ENCODE measurements at regions not wholly inside any gene's neighbourhood (a gene's known extent, or its start where the extent isn't known, plus 50 kb on each side); places are given as distances from the start of the nearest gene placed in this dataset.

DNA sequence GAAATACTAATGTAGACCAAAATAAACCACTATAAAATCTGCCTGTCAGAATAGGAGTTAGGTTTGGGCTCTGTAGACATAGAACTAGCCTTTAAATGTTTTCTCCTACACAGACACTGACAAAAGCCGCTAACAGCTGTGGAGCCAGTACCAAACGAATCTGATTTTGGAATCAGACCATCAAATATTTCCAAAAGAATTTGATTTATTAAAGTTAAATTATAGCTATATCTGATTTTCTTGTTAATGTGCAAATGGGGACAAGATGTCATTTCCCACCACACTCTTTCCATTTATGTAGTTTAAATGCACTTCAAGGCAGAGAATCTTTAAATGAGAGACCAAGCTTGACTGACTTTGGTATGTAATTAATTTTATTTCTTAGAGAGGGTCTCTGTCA is 343.4 kb upstream of the FIGN start:
- no peak overlapping the region for H3K4me3 ChIP-seq
- DNase-seq (ENCODE audit: low read depth in 1 of 2, low spot score in 2 of 2) = no peak
- no peaks in the 10 kb centered on the region for H3K9me3 ChIP-seq (replicated peaks)
- H3K27ac ChIP-seq = no peak overlapping the region
- no peaks in the 10 kb centered on the region for H3K4me1 ChIP-seq (replicated peaks)
- H3K27me3 ChIP-seq (replicated peaks) = no peaks in the 10 kb centered on the region
- H3K36me3 ChIP-seq = no peaks in the 10 kb centered on the region

DNA sequence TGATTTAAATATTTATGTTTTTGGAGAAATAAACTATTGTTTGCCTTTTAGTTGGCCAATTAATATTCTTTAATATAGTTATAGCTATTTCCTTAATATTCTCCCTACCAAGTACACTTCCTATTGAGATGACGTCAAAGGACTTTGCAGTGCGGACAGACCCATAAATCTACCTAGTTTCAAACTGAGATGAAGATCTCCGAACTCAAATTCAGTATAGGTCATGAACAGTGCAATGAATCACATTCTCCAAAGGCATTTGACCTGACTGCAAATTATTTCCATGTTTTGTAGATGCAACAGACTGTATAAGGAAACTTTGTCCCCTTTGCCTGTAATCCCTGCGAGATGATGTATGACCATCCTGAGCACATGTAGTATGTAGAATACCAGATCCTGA is 342.6 kb upstream of the FIGN start:
- Histone ChIP-seq H3K27me3 (replicated peaks) (no peaks in the 10 kb centered on the region), H3K4me1 (replicated peaks) (no peaks in the 10 kb centered on the region), H3K9me3 (replicated peaks) (no peaks in the 10 kb centered on the region), H3K36me3 (no peaks in the 10 kb centered on the region), H3K27ac (no peak overlapping the region), H3K4me3 (no peak overlapping the region)
- DNase-seq (ENCODE audit: low read depth in 1 of 2, low spot score in 2 of 2) = no peak

DNA sequence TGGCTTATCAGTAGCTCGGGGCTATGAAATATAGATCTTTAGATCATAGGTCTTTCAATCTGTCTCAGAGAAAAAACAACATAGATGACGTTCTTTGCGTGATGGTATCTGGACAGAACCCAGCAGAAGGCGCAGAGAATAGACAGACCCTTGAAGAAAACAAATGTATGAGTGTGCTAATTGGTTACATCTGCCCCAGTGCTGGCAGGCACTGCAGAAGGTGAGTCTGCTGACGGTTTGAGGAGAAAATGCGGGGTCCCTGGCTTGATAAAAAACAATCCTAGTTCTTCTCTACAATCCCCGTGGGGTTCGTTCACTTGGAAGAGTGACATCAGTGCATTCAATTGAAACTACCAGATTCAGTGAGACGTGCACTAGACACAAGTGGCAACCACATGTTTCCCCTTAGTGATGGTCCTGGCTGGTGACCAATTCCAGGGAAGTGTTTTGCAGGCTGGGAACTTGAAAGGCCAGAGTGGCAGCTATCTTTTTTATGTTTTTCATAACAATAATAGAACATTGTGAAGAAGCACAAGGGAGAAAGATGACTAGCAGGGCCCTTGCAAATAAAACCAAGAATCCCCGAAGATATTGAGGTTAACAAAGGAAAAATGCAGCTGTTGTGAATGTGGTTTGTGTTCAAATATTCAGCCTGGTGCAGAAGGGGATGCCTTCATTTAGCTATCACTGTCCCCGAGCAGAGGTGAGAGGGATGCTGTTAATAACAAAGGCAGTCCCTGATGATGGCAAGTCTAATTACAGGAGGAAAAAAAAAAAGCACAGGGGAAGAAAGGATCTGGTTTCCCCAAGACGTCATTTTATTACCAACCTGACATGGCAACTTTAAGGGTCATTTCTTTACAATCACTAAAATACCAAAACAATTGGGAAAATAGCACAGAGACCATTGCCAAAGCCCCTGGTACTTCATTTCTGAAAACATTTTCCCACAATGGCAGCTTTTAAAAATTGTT is 337.6 kb upstream of the FIGN start:
- DNase-seq (ENCODE audit: low read depth in 1 of 2, low spot score in 2 of 2) = no peak
- Histone ChIP-seq H3K27ac (no peak overlapping the region), H3K9me3 (replicated peaks) (no peaks in the 10 kb centered on the region)

DNA sequence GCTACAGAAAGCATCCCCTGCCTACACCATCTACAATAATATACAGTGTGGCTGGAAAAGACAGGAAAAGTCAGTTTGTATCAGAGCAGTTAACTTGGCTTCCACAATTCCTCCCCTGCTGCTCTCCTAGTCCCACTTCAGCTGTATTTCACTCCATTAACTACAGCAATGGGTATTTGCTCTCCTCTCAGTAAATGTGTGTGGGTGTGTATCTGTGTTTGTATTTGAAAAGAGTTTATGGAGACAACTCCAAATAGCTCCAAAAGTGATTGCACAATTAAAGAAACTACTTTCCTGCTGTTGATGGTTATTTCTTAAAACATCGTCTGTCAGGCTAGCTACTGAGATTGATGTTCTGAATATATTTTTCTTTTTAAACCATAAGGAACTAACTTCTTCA is 333.7 kb upstream of the FIGN start:
- no peak for DNase-seq (ENCODE audit: low read depth in 1 of 2, low spot score in 2 of 2)
- H3K4me3 ChIP-seq = no peak overlapping the region
- H3K36me3 ChIP-seq = no peaks in the 10 kb centered on the region
- no peak overlapping the region for H3K27ac ChIP-seq
- H3K9me3 ChIP-seq (replicated peaks) = no peaks in the 10 kb centered on the region
- no peaks in the 10 kb centered on the region for H3K4me1 ChIP-seq (replicated peaks)
- 0 out of 2 replicates have a peak, but pooled peaks cover 4% of the 10 kb centered on the region for H3K27me3 ChIP-seq (replicated peaks)

More for the DNA sequence above, 337.6 kb upstream of the FIGN start:
- H3K4me3 ChIP-seq = no peak overlapping the region
- H3K36me3 ChIP-seq = no peaks in the 10 kb centered on the region
- H3K27me3 ChIP-seq (replicated peaks) = 0 out of 2 replicates have a peak, but pooled peaks cover under 1% of the 10 kb centered on the region
- no peaks in the 10 kb centered on the region for H3K4me1 ChIP-seq (replicated peaks)

DNA sequence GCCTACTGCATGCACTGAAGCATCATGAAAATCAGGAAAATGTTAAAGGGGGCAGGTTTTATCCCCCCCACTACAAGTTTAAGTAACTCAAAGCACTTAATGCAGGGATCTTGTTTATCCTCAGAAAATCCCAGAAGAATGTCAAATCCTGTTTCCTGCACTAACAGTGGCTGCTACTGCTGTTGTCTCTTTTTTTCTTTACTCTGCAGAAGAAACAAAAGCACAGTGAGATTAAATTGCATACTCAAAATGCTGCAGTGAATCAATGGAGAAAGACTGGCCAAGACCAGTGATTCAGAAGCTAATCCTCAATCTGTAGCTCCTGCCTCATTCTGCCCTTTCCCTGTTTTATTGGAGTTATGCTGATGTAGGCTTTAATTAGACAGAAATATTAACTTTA is 332.3 kb upstream of the FIGN start:
- Histone ChIP-seq H3K9me3 (replicated peaks) (no peaks in the 10 kb centered on the region), H3K4me1 (replicated peaks) (no peaks in the 10 kb centered on the region), H3K4me3 (no peak overlapping the region), H3K27ac (no peak overlapping the region), H3K36me3 (no peaks in the 10 kb centered on the region), H3K27me3 (replicated peaks) (0 out of 2 replicates have a peak, but pooled peaks cover 4% of the 10 kb centered on the region)
- no peak for DNase-seq (ENCODE audit: low read depth in 1 of 2, low spot score in 2 of 2)

DNA sequence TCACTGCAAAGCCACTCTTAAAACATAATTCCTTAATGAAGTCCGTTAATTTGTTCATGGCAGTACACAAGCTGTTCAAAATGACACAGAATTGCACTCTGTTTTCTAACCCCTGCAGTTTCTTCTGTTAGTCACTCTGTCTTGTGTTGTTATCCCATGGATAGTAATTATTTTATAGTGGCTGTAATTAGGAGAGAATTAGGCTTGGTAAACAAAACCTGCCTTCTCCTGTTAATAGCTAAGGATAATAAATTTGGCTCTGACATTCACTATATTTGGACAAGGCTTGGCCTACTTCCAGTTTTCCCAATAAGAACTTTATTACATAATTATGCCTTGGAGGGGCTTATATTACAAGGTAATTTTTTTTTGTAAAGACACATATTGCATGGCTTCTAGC is 330.3 kb upstream of the FIGN start:
- Histone ChIP-seq H3K27me3 (replicated peaks) (0 out of 2 replicates have a peak, but pooled peaks cover 4% of the 10 kb centered on the region), H3K36me3 (no peaks in the 10 kb centered on the region), H3K27ac (no peak overlapping the region), H3K4me3 (no peak overlapping the region), H3K9me3 (replicated peaks) (no peaks in the 10 kb centered on the region), H3K4me1 (replicated peaks) (no peaks in the 10 kb centered on the region)
- no peak for DNase-seq (ENCODE audit: low read depth in 1 of 2, low spot score in 2 of 2)

DNA sequence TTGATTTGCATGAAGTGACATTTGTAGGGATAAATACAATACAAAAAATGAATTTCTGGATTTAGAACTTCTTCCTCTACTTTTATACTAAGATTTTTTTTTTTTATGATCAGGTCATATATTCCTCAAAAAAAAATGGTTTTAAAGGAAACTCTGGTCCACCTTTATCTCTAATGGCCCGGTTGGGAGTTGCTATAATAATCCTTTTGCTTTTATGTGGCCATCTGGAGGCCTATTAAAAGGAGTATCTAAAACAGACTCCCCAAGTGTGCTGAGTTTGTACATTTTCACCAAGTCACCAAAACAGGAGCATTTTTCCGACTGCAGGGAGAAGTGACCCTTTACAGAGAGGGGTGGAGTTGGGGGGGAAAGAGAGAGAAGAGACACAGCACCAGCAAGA is 329.2 kb upstream of the FIGN start:
- H3K9me3 ChIP-seq (replicated peaks) = no peaks in the 10 kb centered on the region
- H3K36me3 ChIP-seq = no peaks in the 10 kb centered on the region
- H3K27me3 ChIP-seq (replicated peaks) = 0 out of 2 replicates have a peak, but pooled peaks cover 4% of the 10 kb centered on the region
- H3K27ac ChIP-seq = no peak overlapping the region
- no peak overlapping the region for H3K4me3 ChIP-seq
- DNase-seq (ENCODE audit: low read depth in 1 of 2, low spot score in 2 of 2) = no peak
- no peaks in the 10 kb centered on the region for H3K4me1 ChIP-seq (replicated peaks)

DNA sequence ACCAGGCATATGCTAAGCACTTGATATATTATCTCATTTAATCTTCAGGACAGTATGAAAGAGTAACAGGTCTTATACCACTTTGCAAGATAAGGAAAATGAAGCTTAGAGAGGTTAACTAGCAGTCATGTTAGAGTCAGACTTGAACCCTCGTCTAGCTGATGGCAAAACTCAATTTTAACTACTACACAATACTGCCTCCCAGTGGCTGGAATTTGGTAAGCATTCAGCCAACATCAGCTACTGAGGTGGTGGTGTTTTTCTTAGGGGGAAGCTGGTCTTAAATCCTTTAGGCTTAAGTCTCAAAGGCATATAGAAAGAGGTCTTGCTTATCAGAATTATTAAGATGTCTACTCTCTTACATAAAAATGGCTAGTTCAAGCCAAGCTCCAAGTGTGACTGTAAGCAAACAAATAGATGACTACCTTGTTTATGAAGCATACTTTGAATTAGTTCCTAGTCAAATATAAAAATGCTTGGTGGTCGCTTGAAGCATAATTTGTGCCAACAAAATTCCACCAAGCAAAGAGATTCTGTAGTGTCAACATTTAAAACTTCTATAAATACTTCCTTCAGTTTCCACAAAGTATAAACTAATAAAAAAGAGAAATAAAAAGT is 325.4 kb upstream of the FIGN start:
- Histone ChIP-seq H3K9me3 (replicated peaks) (no peaks in the 10 kb centered on the region), H3K4me3 (no peak overlapping the region), H3K36me3 (no peaks in the 10 kb centered on the region), H3K27me3 (replicated peaks) (no peaks in the 10 kb centered on the region), H3K27ac (no peak overlapping the region), H3K4me1 (replicated peaks) (no peaks in the 10 kb centered on the region)
- peak; percentile 37 to 47 for DNase-seq (ENCODE audit: low read depth in 1 of 2, low spot score in 2 of 2)

DNA sequence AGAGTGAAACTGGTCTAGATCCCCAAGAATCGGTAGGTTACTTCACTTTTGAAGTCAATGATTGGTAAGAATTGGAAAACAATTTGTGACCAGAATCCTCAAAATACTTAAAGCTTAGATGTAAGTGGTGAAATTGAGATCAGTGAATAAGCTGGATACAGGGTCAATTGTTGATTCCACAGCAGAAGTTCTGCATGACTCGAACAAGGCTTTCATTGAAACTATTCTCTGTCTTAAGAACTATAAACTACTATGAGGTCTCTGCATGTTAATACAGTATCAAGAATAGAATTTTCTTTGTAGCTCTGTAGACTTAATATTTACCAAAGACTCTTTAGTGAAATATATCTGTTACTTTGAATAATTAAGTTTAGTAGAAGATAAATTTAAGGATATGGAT is 324.2 kb upstream of the FIGN start:
- H3K27me3 ChIP-seq (replicated peaks) = no peaks in the 10 kb centered on the region
- no peak overlapping the region for H3K4me3 ChIP-seq
- no peak overlapping the region for H3K27ac ChIP-seq
- H3K9me3 ChIP-seq (replicated peaks) = no peaks in the 10 kb centered on the region
- no peaks in the 10 kb centered on the region for H3K4me1 ChIP-seq (replicated peaks)
- H3K36me3 ChIP-seq = no peaks in the 10 kb centered on the region
- DNase-seq (ENCODE audit: low read depth in 1 of 2, low spot score in 2 of 2) = no peak

DNA sequence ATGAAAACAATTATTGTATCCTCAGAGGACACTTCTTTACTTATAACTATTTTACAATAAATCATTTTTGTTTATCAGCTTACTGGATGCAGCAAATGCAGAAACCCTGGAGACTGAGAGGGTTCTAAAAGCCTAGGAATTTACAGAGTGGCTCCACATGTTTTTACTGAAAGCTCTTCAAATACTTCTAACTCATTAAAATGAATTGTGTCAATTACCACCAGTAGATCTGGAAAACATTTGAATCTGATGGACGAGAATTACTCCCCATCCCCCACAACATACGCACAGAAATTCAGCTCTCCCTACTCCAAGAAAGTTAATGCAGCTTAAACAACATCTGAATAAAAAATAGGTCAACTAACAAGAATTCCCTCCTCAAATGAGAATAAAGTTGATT is 319.8 kb upstream of the FIGN start:
- no peaks in the 10 kb centered on the region for H3K9me3 ChIP-seq (replicated peaks)
- H3K36me3 ChIP-seq = no peaks in the 10 kb centered on the region
- DNase-seq (ENCODE audit: low read depth in 1 of 2, low spot score in 2 of 2) = no peak
- no peak overlapping the region for H3K4me3 ChIP-seq
- no peak overlapping the region for H3K27ac ChIP-seq
- no peaks in the 10 kb centered on the region for H3K4me1 ChIP-seq (replicated peaks)
- no peaks in the 10 kb centered on the region for H3K27me3 ChIP-seq (replicated peaks)

DNA sequence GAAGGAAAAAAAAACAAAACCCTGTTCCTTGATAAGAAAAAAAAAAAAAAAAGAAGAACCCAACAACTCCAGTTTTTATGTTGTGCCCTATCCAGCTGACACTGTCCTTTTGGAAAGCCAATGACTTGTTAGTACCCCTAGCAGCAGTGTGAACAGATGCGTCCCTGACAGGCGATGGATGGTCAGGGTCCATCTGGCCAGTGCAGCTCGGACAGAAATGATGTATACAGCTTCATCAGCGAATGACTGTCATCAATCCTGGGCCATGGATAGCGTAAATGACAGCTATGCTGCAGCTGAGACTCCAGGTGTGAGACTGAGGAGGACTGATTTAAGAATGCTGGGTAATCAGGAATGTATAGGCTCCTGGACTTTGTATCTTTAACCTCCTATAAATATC is 318.8 kb upstream of the FIGN start:
- Histone ChIP-seq H3K36me3 (no peaks in the 10 kb centered on the region), H3K9me3 (replicated peaks) (no peaks in the 10 kb centered on the region), H3K4me3 (no peak overlapping the region), H3K27me3 (replicated peaks) (no peaks in the 10 kb centered on the region), H3K27ac (no peak overlapping the region), H3K4me1 (replicated peaks) (no peaks in the 10 kb centered on the region)
- no peak for DNase-seq (ENCODE audit: low read depth in 1 of 2, low spot score in 2 of 2)

DNA sequence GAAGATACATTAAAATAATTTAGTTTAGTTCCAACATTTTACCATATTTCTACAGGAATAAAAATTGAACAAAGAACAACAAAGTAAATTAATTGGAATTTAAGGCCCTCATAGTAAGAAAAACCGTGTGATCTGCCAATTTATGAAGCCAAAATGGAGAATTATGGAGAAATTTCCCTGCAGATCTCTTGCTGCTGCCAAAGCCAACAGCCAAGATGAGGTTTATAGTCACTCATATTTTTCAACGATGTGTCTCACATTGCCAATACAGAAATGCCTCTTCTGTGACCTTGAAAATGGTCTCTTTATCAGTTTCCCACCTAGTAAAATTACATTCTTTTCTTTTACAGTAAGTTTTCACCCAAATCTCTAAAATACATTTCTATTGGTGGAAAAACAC is 317.2 kb upstream of the FIGN start:
- Histone ChIP-seq H3K36me3 (no peaks in the 10 kb centered on the region), H3K4me3 (no peak overlapping the region), H3K4me1 (replicated peaks) (no peaks in the 10 kb centered on the region), H3K27ac (no peak overlapping the region), H3K27me3 (replicated peaks) (no peaks in the 10 kb centered on the region), H3K9me3 (replicated peaks) (no peaks in the 10 kb centered on the region)
- DNase-seq (ENCODE audit: low read depth in 1 of 2, low spot score in 2 of 2) = no peak

DNA sequence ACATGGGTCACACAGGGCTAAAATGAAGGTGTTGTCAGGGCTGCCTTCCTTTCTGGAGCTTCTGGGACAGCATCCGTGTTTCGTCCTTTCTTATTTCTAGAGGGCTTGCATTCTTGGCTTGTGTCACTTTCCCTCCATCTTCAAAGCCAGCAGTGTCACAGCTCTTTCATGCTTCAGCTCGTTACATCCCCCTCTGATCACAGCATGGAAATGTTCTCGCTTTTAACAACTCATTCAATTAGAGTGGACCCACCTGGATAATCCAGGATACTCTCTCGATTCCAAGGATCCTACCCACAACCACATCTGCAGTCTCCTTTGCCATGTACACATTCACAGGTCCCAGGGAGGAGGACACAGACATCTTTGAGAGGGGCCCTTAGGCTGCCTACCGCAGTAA is 316.2 kb upstream of the FIGN start:
- no peaks in the 10 kb centered on the region for H3K4me1 ChIP-seq (replicated peaks)
- no peak for DNase-seq (ENCODE audit: low read depth in 1 of 2, low spot score in 2 of 2)
- no peak overlapping the region for H3K27ac ChIP-seq
- no peaks in the 10 kb centered on the region for H3K36me3 ChIP-seq
- H3K27me3 ChIP-seq (replicated peaks) = no peaks in the 10 kb centered on the region
- H3K9me3 ChIP-seq (replicated peaks) = no peaks in the 10 kb centered on the region
- no peak overlapping the region for H3K4me3 ChIP-seq

DNA sequence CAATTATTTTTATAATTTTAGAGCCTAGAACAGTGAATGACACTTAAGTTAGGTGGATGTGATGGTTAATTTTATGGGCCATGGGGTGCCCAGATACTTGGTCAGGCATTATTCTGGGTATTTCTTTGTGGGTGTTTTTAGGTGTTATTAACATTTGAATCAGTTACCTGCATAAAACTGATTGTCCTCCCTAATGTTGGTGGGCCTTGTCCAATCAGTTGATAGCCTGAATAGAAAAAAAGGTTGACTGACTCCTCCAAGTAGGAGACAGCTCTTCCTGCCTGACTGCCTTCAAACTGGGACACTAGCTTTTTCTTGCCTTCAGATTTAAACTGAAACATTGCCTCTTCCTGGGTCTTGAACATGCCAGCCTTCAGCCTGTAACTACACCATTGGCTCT is 312.9 kb upstream of the FIGN start:
- no peaks in the 10 kb centered on the region for H3K36me3 ChIP-seq

More for the DNA sequence above, 312.9 kb upstream of the FIGN start:
- Histone ChIP-seq H3K27ac (no peak overlapping the region), H3K9me3 (replicated peaks) (no peaks in the 10 kb centered on the region), H3K4me3 (no peak overlapping the region), H3K4me1 (replicated peaks) (no peaks in the 10 kb centered on the region), H3K27me3 (replicated peaks) (no peaks in the 10 kb centered on the region)
- DNase-seq (ENCODE audit: low read depth in 1 of 2, low spot score in 2 of 2) = no peak
